GM21786 (cell line): ENCODE measurements at regions not wholly inside any gene's neighbourhood (a gene's known extent, or its start where the extent isn't known, plus 50 kb on each side); places are given as distances from the start of the nearest gene placed in this dataset.

ENCODE experiments used
- ATAC-seq: cut with Tn5 transposase; IDR thresholded peaks from one replicate; pipeline ENCODE4 v1.9.1; 2021; ENCODE audit not compliant: unreplicated experiment

- ATAC-seq: no peak
Observed at GRCh38 chr4:18934197-18934596, 912.6 kb upstream of the LCORL start.

GRCh38 chr4:18932730-18933339, 911.3 kb upstream of the LCORL start:
- ATAC-seq: no peak

DNA sequence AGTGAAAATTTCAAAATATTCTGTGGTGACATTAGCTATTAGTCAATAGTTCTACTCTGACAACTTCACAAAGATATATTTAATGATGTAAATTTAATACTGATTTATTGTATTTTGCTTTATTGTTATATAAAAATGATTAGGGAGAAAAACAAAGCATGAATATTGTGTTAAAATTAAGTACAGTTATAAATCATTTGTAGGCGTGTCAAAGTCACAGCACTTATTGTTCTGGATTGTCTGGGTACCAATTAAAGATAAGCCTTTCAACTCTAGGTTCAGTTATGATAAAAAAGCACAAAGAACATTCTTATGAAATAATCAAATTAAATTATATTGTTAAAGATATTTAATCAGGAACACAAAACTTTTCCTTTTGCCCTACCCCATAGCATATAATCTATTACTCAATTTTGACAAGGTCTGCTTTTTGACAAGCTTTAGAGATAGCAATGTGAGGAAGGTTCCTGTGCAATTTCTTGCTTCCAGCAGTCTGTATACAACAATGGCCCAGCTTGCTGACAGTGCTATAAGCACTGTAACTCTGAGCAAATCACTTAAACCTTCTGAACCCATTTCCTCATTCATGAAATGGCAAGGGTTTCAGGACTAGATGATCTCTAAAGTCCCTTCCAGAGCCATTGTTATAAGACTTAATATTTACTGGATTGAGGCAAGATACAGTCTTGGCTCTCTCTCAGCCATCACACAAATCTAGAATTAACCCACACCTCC, 910.3 kb upstream of the LCORL start:
- no peak for ATAC-seq

GRCh38 chr4:18930487-18930886, 908.9 kb upstream of the LCORL start:
- no peak for ATAC-seq

DNA sequence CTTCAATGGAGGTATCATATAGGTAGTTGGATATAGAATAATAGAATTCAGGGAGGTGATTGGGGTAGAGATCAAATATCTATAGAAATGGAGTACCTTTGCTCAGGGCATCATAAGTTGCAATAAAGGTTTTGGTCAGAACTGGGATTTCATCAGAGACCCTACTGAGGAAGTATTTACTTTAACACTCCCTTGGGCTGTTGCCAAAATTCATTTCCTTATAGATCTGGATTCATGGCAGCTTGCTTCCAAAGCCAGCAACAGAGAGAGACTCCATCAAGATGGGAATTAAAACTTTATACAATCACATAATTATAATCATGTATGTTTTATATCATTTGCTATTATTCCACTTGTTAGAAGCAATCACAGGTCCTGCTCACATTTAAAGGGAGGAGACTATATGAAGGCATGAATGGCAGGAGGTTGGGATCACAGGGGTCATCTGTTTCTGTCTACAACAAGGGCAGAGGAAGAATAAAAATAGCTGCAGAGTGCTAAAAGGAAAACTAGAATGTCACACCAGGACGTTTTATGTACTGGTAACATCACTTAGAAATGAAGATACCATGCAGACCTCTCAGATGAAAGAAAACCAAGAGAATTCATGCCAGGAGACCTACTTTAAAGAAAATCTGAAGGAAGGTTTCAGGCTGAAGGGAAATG, 902.1 kb upstream of the LCORL start:
- no peak for ATAC-seq

DNA sequence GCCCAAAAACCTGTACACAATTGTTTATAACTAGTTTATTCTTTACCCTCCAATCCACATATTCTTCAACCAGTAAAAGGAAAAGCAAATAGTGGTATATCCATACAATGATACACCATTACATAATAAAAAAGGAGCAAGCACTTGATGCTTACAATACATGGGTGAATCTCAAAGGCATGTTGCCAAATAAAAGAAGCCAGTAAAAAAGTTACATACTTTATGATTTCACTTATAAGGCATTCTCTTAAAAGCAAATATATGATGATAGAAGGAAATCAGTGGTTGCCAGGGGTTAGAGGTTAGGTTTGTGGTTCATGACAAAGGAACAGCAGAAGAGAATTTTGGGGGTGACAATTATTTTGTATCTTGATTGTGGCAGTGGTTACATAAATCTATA, 896.1 kb upstream of the LCORL start:
- ATAC-seq: no peak

DNA sequence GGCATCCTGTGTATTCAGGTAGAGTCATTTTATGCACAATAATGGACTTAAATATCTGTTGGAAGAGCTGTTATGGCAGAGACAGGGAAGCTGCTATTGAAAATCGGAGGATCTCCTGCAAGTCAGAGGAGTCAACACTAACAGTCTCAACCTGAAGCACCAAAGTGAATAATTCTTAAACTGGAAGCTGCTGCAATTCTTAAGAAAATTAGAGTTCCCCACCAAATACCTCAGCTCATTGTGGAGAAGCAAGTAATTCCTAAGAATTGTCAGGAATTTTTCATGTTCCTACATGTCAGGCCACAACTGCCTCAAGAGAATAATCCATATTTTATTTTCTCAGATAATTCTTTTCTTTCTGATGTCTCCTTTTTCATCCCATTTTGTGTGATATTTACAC, 892.6 kb upstream of the LCORL start:
- no peak for ATAC-seq

DNA sequence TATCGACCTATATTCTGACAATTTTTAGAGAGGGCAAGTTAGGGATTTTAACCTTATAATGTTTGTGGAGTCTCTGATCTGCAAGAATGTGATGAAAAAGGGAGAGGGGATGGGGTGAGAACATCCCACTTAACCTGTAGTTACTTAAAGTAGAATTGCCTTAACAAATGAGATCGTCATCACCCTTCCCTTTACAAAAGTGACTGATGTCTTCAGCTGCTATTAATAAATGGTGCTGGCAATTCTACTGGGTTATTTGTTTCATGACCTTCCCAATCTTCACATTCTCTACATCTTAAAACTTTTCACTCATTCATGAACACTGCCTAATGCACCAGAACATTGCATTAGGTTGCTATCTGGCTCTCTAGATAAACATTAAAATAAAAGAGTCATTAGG, 873.4 kb upstream of the LCORL start:
- no peak for ATAC-seq

- ATAC-seq: no peak
Observed at GRCh38 chr4:18882468-18882867, 860.9 kb upstream of the LCORL start.

- ATAC-seq: no peak
Observed at GRCh38 chr4:18881556-18881955, 860.0 kb upstream of the LCORL start.

GRCh38 chr4:18880871-18881270, 859.3 kb upstream of the LCORL start:
- ATAC-seq: no peak

DNA sequence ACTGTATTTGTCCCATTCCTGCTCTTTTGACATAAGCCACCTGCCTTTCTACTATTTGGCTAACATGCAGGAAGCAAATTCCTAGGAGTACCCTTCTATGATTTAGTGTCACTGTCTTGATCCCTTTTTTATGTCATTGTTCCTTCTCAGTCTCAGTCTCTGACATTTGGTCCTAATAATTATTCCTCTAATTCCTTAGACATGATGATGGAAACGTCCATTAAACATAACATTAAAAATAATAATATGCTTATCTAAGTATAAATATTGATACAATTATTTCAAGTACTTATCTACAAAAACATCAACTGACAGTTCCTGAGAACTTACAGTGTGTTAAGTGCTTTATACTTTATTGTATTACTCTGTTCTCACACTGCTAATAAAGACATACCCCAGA, 857.0 kb upstream of the LCORL start:
- ATAC-seq: no peak

- no peak for ATAC-seq
Observed at GRCh38 chr4:18869166-18869565, 847.6 kb upstream of the LCORL start.

- ATAC-seq: no peak
Observed at GRCh38 chr4:18860836-18861530, 839.4 kb upstream of the LCORL start.

GRCh38 chr4:18859468-18859867, 837.9 kb upstream of the LCORL start:
- no peak for ATAC-seq

DNA sequence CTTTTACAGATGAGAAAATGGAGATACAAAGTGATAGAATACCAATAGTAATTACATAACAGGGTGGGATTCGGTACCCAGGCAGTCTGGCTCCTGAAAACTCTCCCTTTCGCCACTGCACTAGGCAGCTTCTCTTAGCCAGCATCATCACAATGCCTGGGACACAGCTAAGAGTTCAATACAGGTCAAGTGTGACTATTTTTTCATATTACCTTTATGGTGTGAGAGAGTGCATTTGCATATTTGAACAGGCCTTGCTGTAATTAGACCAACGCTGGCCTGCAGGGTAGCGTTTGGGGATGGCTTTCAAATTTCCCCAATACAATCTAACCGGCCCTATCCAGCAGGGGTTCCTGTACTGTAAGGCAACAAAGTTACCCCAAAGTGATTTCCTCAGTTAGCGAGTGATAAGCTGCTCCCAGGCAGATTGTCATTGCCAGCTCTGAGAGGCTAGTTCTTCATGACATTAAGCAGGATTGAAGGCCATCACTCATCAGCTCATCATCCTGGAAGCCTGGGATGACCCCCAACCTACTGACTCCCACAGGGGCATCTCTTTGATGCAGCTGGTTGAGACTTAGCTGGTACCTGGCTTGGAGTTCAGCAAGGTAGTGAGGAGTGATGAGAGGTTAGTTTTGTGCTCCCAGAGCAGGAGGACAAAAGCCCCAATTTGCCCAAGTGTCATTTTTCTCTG, 836.8 kb upstream of the LCORL start:
- ATAC-seq: no peak

- no peak for ATAC-seq
Observed at GRCh38 chr4:18850867-18851266, 829.3 kb upstream of the LCORL start.

GRCh38 chr4:18847249-18847890, 825.8 kb upstream of the LCORL start:
- no peak for ATAC-seq

- no peak for ATAC-seq
Observed at GRCh38 chr4:18846313-18846712, 824.8 kb upstream of the LCORL start.

- no peak for ATAC-seq
Observed at GRCh38 chr4:18844726-18845125, 823.2 kb upstream of the LCORL start.

DNA sequence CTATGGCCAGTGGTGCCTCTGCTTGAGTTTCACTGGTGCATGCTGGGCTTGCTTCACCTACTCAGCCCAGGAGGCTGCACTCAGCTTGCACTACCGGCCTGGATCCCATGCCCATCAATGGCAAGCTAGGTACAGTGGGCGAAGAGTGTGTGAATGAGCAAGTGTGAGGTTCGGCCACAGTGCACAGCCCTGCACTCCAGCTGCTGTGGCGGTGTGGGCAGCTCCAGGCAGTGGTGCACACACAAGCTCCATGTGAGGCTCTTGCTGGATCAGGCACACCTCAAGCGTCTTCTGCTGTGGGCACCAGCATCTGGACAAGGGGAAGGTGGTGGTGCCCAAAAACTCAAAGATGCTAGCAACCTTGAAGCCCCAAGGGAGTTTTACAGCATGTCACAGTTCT, 820.9 kb upstream of the LCORL start:
- ATAC-seq: no peak
